IMR-90 (cell line): ENCODE measurements at regions not wholly inside any gene's neighbourhood (a gene's known extent, or its start where the extent isn't known, plus 50 kb on each side); places are given as distances from the start of the nearest gene placed in this dataset.

Source experiments
- ATAC-seq: fragments of 200-7000 bp; cut with Tn5 transposase; 2 replicates; pipeline ENCODE4 v1.9.1; 2020; ENCODE audit warnings: low read depth, mild to moderate bottlenecking, moderate library complexity
- BruUV-seq: library from RNA; stranded (reverse); fragments of 400-500 nt; replicated peaks from 2 replicates; lab custom pipeline; 2021; lab: Mats Ljungman, UMichigan
- CTCF ChIA-PET: fragments of 300-600 bp; formaldehyde crosslinking; extraction: SDS; loops from one replicate; lab custom pipeline; 2021; ENCODE audit warnings: antibody characterized with exemption; lab: Yijun Ruan, JAX
- POLR2A ChIA-PET: fragments of 300-600 bp; sonication (Branson Sonifier 250); formaldehyde crosslinking; loops from one replicate; lab custom pipeline; 2022; ENCODE audit warnings: antibody characterized with exemption; ENCODE audit not compliant: unreplicated experiment; lab: Charles Lee
- DNase-seq: peaks from one replicate; pipeline ENCODE4 v3.0.0; 2013
- H2AFZ ChIP-seq: replicated peaks from 2 replicates; pipeline ENCODE3; 2013; ENCODE audit warnings: low read length, mild to moderate bottlenecking; ENCODE audit not compliant: poor library complexity
- H2AK5ac ChIP-seq: 2 replicates; pipeline ENCODE4 v1.6.1; 2013; ENCODE audit warnings: low read depth, low read length, inconsistent platforms
- H2AK9ac ChIP-seq: replicated peaks from 2 replicates; pipeline ENCODE3; 2013; ENCODE audit warnings: mild to moderate bottlenecking, low read depth, low read length, moderate library complexity; ENCODE audit not compliant: poor library complexity
- H2BK120ac ChIP-seq: 2 replicates; pipeline ENCODE4 v1.6.1; 2013; ENCODE audit warnings: low read depth, low read length, inconsistent platforms
- H2BK15ac ChIP-seq: 3 replicates; pipeline ENCODE4 v1.6.1; 2013; ENCODE audit warnings: low read depth, low read length, inconsistent platforms
- H2BK20ac ChIP-seq: 2 replicates; pipeline ENCODE4 v1.6.1; 2013; ENCODE audit warnings: low read depth, mild to moderate bottlenecking, inconsistent platforms, low read length, moderate library complexity
- H2BK5ac ChIP-seq: 2 replicates; pipeline ENCODE4 v1.6.1; 2013; ENCODE audit warnings: mild to moderate bottlenecking, low read depth, low read length, inconsistent platforms; ENCODE audit not compliant: poor library complexity, severe bottlenecking
- H3K14ac ChIP-seq: replicated peaks from 2 replicates; pipeline ENCODE4 v1.6.1; 2013; ENCODE audit warnings: low read depth, low read length, inconsistent platforms
- H3K18ac ChIP-seq: 2 replicates; pipeline ENCODE4 v1.6.1; 2013; ENCODE audit warnings: low read depth, low read length, control low read depth
- H3K23ac ChIP-seq: 2 replicates; pipeline ENCODE4 v1.6.1; 2013; ENCODE audit warnings: low read depth, low read length, inconsistent platforms
- H3K27ac ChIP-seq: 2 replicates; pipeline ENCODE4 v1.5.1; 2013; ENCODE audit warnings: mild to moderate bottlenecking, control low read depth, low read length; ENCODE audit not compliant: insufficient read depth
- H3K27me3 ChIP-seq: 2 replicates; pipeline ENCODE4 v1.6.1; 2013; ENCODE audit warnings: low read length; ENCODE audit not compliant: control insufficient read depth, insufficient read depth
- H3K36me3 ChIP-seq: 2 replicates; pipeline ENCODE4 v1.6.1; 2013; ENCODE audit warnings: low read length, mixed read lengths; ENCODE audit not compliant: control insufficient read depth, insufficient read depth
- H3K4ac ChIP-seq: 2 replicates; pipeline ENCODE4 v1.6.1; 2013; ENCODE audit warnings: low read depth, low read length, inconsistent platforms
- H3K4me1 ChIP-seq: 2 replicates; pipeline ENCODE4 v1.6.1; 2013; ENCODE audit warnings: low read length, mixed read lengths; ENCODE audit not compliant: control insufficient read depth, insufficient read depth
- H3K4me2 ChIP-seq: 2 replicates; pipeline ENCODE4 v1.6.1; 2013; ENCODE audit warnings: low read depth, mild to moderate bottlenecking, control low read depth, low read length, moderate library complexity
- H3K4me3 ChIP-seq: 2 replicates; pipeline ENCODE4 v1.5.1; 2013; ENCODE audit warnings: low read depth, mild to moderate bottlenecking, control low read depth, low read length, moderate library complexity; ENCODE audit not compliant: insufficient read depth
- H3K56ac ChIP-seq: 2 replicates; pipeline ENCODE4 v1.6.1; 2013; ENCODE audit warnings: low read length, inconsistent platforms; ENCODE audit not compliant: insufficient read depth; ENCODE audit errors: extremely low read depth
- H3K79me1 ChIP-seq, 2 experiments: 2 replicates each; pipeline ENCODE4 v1.6.1; 2013; ENCODE audit warnings: low read length in 2 of 2, inconsistent platforms in 1 of 2, low read depth in 1 of 2
- H3K9ac ChIP-seq: 2 replicates; pipeline ENCODE4 v1.6.1; 2013; ENCODE audit warnings: low read depth, low read length, control low read depth
- H3K9me1 ChIP-seq: 2 replicates; pipeline ENCODE4 v1.6.1; 2013; ENCODE audit warnings: low read length, inconsistent platforms; ENCODE audit not compliant: insufficient read depth
- H3K9me3 ChIP-seq: 2 replicates; pipeline ENCODE4 v1.6.1; 2013; ENCODE audit warnings: low read length; ENCODE audit not compliant: control insufficient read depth, insufficient read depth
- H4K20me1 ChIP-seq: 2 replicates; pipeline ENCODE4 v1.6.1; 2013; ENCODE audit warnings: low read length, inconsistent platforms; ENCODE audit not compliant: insufficient read depth
- H4K5ac ChIP-seq: 2 replicates; pipeline ENCODE4 v1.6.1; 2013; ENCODE audit warnings: mild to moderate bottlenecking, low read depth, low read length, control low read depth
- H4K8ac ChIP-seq, 2 experiments: 2 replicates each; pipeline ENCODE4 v1.6.1; 2013; ENCODE audit warnings: low read depth in 2 of 2, low read length in 2 of 2, control low read depth in 1 of 2, inconsistent platforms in 1 of 2
- H4K91ac ChIP-seq: 2 replicates; pipeline ENCODE4 v1.6.1; 2013; ENCODE audit warnings: low read depth, low read length, inconsistent platforms; ENCODE audit not compliant: insufficient read depth
- BHLHE40 ChIP-seq: fragments of 150-350 bp; IDR thresholded peaks from 2 replicates; pipeline ENCODE4 v1.6.1; 2016; ENCODE audit warnings: mild to moderate bottlenecking, low read depth, low read length
- CEBPB ChIP-seq: IDR thresholded peaks from 2 replicates; pipeline ENCODE4 v1.6.1; 2012; ENCODE audit warnings: low read depth, low read length, improper control_type of control experiment
- CHD1 ChIP-seq: IDR thresholded peaks from 2 replicates; pipeline ENCODE4 v1.6.1; 2012; ENCODE audit warnings: low read depth, low read length, improper control_type of control experiment
- CTCF ChIP-seq: conservative IDR thresholded peaks from 2 replicates; pipeline ENCODE4 v1.5.1; 2012; ENCODE audit warnings: mild to moderate bottlenecking, low read depth, low read length, improper control_type of control experiment
- ELK1 ChIP-seq: fragments of 150-350 bp; IDR thresholded peaks from 2 replicates; pipeline ENCODE4 v1.6.1; 2016; ENCODE audit warnings: low read depth, mild to moderate bottlenecking, low read length, moderate library complexity, borderline replicate concordance
- FOS ChIP-seq: fragments of 150-350 bp; IDR thresholded peaks from 2 replicates; pipeline ENCODE4 v1.6.1; 2016; ENCODE audit warnings: low read depth, low read length
- MAFK ChIP-seq: IDR thresholded peaks from 2 replicates; pipeline ENCODE4 v1.6.1; 2012; ENCODE audit warnings: low read depth, low read length, improper control_type of control experiment
- MAZ ChIP-seq: IDR thresholded peaks from 2 replicates; pipeline ENCODE4 v1.6.1; 2012; ENCODE audit warnings: low read depth, mild to moderate bottlenecking, low read length, improper control_type of control experiment, moderate library complexity, borderline replicate concordance
- MXI1 ChIP-seq: IDR thresholded peaks from 2 replicates; pipeline ENCODE4 v1.6.1; 2012; ENCODE audit warnings: low read depth, mild to moderate bottlenecking, low read length, moderate library complexity, borderline replicate concordance
- NFE2L2 ChIP-seq: fragments of 150-350 bp; IDR thresholded peaks from 2 replicates; pipeline ENCODE4 v1.6.1; 2016; ENCODE audit warnings: low read depth, mild to moderate bottlenecking, low read length
- POLR2A ChIP-seq: IDR thresholded peaks from 2 replicates; pipeline ENCODE4 v1.6.1; 2012; ENCODE audit warnings: mild to moderate bottlenecking, low read depth, low read length
- RAD21 ChIP-seq: IDR thresholded peaks from 2 replicates; pipeline ENCODE4 v1.6.1; 2012; ENCODE audit warnings: low read length, improper control_type of control experiment
- RCOR1 ChIP-seq: IDR thresholded peaks from 2 replicates; pipeline ENCODE4 v1.6.1; 2012; ENCODE audit warnings: mild to moderate bottlenecking, low read length, improper control_type of control experiment; ENCODE audit not compliant: insufficient replicate concordance
- RFX5 ChIP-seq: IDR thresholded peaks from 2 replicates; pipeline ENCODE4 v1.8.0; 2012; ENCODE audit warnings: low read depth, mild to moderate bottlenecking, low read length, moderate library complexity
- SMC3 ChIP-seq: fragments of 150-350 bp; IDR thresholded peaks from 2 replicates; pipeline ENCODE4 v1.6.1; 2016; ENCODE audit warnings: low read depth, mild to moderate bottlenecking, antibody characterized with exemption, low read length, moderate library complexity
- USF2 ChIP-seq: fragments of 150-350 bp; IDR thresholded peaks from 2 replicates; pipeline ENCODE4 v1.6.1; 2017; ENCODE audit warnings: mild to moderate bottlenecking, antibody characterized with exemption, low read length, low read depth
- WGBS, 2 experiments: methylation state at CpG; one replicate each; pipeline versions ENCODE4 v1.1.5 to v1.1.7; 2013; ENCODE audit warnings: missing lambda C conversion rate in 2 of 2; ENCODE audit not compliant: insufficient read length in 1 of 2; ENCODE audit errors: extremely low coverage in 2 of 2; 5-methylcytosine and 5-hydroxymethylcytosine counted together
- dilution Hi-C: fragments of 300-500 bp; cut with HindIII; formaldehyde crosslinking; loops from one replicate; pipeline ENCODE4 v1.14.3; 2018; ENCODE audit warnings: low sequenced_read_pairs; ENCODE audit not compliant: unreplicated experiment
- in situ Hi-C: fragments of 300-500 bp; cut with MboI; formaldehyde crosslinking; loops from 3 replicates; pipeline ENCODE4 v1.14.3; 2019; ENCODE audit warnings: low sequenced_read_pairs, inconsistent platforms, mixed read lengths
- intact Hi-C: fragments of 100-400 bp; cut with micrococcal nuclease; formaldehyde crosslinking; loops from 2 replicates; pipeline ENCODE4 v1.10.0; 2022

DNA sequence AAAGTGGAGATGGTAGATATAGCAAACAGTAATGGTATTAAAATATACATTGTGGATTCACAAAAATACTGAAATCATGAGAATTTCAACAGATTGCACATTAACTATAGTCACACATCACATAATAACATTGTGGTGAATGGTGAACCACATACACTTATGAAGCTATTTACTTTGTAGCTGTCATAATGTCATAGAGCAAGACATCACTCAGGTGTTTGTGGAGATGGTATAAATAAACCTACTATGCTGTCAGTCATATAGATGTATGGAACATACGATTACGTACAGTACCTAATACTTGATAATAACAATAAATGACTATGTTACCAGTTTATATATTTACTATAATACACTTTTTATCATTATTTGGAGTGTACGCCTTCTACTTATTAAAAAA is 1416.0 kb upstream of the ALCAM start:
- Histone ChIP-seq H3K14ac (no peak overlapping the region), H4K91ac (no peak overlapping the region), H2AFZ (no peak overlapping the region), H3K36me3 (no peaks in the 10 kb centered on the region), H3K18ac (no peak overlapping the region), H3K9me3 (no peaks in the 10 kb centered on the region; the same call in 1 of the 2 replicates), H2BK120ac (no peak overlapping the region), H3K27ac (no peak overlapping the region), H2BK5ac (no peak overlapping the region), H3K56ac (no peak overlapping the region), H3K79me1 (no peaks in the 10 kb centered on the region), H3K23ac (no peak overlapping the region), H2BK15ac (no peak overlapping the region), H3K4me2 (no peak overlapping the region), H4K5ac (no peak overlapping the region), H3K9ac (no peak overlapping the region), H3K27me3 (no peaks in the 10 kb centered on the region), H2AK5ac (no peak overlapping the region), H3K4me3 (no peak overlapping the region), H4K8ac (no peak overlapping the region), H2BK20ac (no peak overlapping the region), H3K4ac (no peak overlapping the region), H3K9me1 (no peaks in the 10 kb centered on the region), H3K4me1 (no peaks in the 10 kb centered on the region), H4K20me1 (no peaks in the 10 kb centered on the region), H2AK9ac (no peak overlapping the region)
- intact Hi-C loops (no loop called here), dilution Hi-C loops (no loop called here), in situ Hi-C loops (no loop called here)
- no CpG with 5 or more reads among the region's 3 CpGs for WGBS, 2 experiments
- ChIA-PET POLR2A (no interaction called here), CTCF (interaction anchor here (0.7 kb wide), 1 partner anchor 14 kb away, joined by 4 read pairs; no protein-coding TSS in a partner anchor)
- BruUV-seq = no TSS peak
- no peak for TF ChIP-seq RFX5
- TF ChIP-seq BHLHE40 = no peak
- no peak for TF ChIP-seq POLR2A
- TF ChIP-seq RAD21 = no peak
- TF ChIP-seq CEBPB = no peak
- no peak for TF ChIP-seq MAFK
- no peak for TF ChIP-seq SMC3
- TF ChIP-seq RCOR1 = no peak
- TF ChIP-seq FOS = no peak
- no peak for TF ChIP-seq USF2
- TF ChIP-seq CTCF = no peak
- no peak for TF ChIP-seq MAZ
- no peak for TF ChIP-seq CHD1
- TF ChIP-seq MXI1 = no peak
- no peak for TF ChIP-seq NFE2L2
- TF ChIP-seq ELK1 = no peak
- DNase-seq = no peak
- no peak for ATAC-seq
